SIG-M5 treated with dmso at 0.1 percent for 504 hours (cell line): ENCODE measurements at regions not wholly inside any gene's neighbourhood (a gene's known extent, or its start where the extent isn't known, plus 50 kb on each side); places are given as distances from the start of the nearest gene placed in this dataset.
"Not testable (repeated sequence)": the region's sequence is repeated elsewhere in the genome, so short reads cannot be mapped to it uniquely, and the experiment has no call there.

Source experiments
- DNase-seq: peaks from one replicate; lab custom pipeline; 2025; ENCODE audit not compliant: unreplicated experiment; lab: John Stamatoyannopoulos, UW

DNA sequence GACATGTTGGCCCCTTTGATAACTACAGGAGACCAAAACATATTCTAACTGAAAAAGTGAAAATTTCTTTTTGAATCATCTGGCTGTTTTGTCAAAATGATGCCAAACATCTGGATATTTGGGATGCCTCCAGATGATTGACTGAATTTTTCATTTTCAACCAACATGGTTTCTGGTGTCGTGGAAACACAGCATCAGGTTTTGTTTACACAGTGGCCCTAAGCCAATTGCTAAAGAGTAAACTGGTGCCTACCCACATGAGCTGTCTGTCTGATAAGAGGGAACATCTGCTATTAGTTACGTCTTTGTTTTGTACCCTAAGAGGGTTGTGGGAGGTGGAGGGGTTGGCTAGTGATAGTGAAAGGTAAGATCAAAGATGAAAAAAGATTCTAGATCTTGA, 204.8 kb downstream of the KCNK2 start:
- no peak for DNase-seq

DNA sequence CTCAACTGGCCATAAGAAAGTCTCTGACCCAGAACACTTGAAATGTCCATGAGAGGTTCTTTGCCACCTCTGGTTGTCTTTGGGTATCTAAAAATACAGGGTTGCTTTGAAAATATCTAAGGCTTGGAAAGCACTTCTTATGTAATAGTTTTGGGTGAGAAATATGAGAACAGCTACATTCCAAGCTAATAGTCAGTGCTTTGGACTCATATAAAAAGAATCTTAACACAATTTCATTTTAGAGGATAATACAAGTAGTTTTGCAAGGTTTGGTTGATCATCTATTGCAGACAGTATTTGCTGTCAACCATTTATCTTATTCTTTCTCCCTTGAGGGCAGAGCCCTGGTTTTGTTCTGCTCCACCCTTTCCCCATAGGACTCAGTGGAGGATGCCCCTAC, 207.5 kb downstream of the KCNK2 start:
- DNase-seq: no peak

DNA sequence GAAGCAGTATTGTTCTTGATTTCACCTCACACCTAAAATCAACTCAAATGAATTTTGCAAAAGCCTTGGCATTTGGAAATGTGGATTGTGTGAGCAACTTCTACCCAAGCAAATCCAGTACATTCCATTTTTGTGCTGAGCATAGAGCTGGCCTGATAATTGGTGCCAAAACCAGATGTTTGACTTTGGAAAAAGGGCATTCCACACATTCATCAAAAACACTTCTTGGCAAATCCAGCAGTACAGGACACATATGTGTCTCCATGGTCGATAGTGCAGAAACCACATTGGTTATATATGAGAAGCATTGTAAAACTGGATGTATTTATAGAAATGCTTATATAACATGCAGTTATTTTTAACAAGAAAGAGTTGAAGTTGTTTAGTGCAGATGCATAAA, 210.4 kb downstream of the KCNK2 start:
- DNase-seq: no peak

DNA sequence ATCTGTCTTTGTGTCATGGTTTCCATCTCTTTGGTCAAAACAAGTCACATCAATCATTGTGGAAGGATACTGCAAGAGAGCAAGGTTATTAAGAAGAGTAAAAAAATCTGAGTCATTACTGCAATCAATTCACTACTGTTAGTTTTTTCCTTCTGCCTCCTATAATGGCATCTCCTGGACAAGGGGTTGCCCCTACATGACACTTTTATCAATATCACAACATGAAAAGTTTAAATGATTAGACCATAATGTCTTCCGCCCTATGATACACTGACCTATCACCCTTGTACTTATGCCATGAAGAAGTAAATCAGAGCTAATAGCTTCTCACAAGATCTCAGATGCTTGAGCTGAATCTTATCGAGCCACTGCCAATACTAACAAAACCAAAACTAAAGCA, 223.9 kb downstream of the KCNK2 start:
- DNase-seq: no peak

DNA sequence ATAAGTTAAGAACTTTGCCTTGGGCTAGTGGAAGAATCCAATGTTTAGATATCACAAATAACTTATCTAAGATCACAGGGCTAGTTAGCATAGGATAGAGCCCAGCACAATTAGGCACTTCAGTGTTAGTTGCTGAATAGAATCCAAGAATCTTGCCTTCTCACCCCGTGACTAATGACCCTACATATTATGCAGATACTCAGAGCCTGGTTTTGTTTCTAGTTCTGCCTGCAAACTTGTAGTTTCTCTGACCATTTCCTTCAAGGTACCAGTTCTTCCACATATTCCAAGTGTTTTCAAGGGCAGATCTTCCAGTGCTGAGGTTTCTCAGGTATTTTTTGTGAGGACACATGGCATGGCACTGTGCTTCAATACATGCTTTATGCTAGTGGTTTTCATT, 239.3 kb downstream of the KCNK2 start:
- DNase-seq: no peak

DNA sequence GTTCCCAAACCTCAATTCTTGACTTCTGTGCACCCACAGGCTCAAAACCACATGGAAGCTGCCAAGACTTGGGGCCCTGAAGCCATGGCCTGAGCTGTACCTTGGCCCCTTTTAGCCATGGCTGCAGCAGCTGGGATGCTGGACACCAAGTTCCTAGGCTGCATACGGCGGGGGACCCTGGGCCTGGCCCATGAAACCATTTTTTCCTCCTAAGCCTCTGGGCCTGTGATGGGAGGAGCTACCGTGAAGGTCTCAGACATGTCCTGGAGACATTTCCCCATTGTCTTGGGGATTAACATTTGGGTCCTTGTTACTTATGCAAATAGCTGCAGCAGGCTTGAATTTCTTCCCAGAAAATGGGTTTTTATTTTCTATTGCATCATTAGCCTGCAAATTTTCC, 241.5 kb downstream of the KCNK2 start:
- not testable (repeated sequence) for DNase-seq

DNA sequence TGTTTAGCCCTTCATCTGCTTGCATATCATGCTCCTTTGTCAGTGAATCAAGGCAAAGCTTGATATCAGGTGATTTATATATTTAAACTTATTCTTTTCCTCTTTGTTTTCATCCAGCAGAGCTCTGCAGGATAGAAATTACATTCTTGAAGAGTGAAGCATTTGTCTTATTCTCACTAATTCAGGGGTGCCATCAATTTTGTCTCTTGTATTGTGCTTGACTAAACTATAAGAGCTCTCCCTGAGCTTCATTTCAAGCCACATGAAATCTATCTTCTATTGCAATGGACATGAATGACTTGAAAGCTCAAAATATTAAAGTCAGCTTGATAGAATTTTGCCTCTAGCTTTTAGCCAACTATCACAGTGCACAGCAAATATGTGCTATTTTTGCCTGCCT, 236.7 kb upstream of the KCTD3 start:
- no peak for DNase-seq

DNA sequence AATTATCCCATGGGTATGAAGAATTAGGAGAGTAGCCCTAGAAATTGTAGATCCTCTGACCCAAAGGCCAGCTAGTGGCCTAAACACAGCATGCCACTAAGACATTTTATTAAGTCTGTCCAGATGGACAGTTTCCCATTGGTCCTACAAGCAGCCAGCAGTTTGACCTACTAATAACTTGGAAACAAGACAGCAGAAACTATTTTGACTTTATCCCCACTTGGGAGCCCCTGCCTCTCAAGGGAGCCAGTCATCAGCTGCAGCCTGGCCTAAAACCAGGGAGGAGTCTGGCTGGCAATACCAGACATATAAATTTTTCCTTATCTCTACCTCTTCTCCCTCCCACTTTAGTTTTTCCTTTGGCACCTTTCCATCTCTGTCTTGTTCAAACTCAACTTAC, 222.6 kb upstream of the KCTD3 start:
- DNase-seq: no peak

DNA sequence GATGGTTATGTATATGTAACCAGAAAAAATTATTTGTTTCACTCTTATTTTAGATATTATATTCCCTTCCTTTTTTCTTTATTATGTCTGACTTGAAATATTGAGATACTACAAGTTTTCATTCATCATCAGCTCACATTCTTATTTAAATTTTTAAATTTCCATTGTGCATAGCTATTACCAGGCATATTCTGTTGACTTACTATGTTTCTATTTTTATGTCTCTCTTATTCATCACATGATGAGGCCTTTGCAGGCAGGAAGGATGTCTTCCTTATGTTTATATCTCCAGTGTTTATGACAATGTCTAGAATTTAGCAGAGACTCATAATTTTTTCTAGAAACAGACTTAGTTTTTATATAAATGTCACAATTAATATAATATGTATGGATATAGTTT, 221.9 kb upstream of the KCTD3 start:
- DNase-seq: no peak

DNA sequence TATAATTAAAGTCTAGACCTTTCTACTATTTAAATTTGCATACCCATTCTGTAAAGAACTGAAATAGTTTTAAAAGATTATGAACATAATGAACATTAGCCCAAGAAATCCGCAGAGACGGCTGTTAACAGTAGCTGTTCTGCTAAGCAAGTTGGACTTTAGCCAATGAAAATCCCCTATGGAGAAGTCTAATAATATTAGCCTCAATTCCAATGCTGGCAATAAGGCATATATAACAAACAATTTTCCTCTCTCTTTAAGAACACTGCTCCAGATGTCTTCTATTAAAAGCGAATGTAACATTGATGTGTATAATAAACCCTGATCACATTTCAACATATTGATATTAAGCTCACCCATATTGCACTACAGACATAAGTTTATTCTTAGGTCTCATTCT, 221.3 kb upstream of the KCTD3 start:
- no peak for DNase-seq

DNA sequence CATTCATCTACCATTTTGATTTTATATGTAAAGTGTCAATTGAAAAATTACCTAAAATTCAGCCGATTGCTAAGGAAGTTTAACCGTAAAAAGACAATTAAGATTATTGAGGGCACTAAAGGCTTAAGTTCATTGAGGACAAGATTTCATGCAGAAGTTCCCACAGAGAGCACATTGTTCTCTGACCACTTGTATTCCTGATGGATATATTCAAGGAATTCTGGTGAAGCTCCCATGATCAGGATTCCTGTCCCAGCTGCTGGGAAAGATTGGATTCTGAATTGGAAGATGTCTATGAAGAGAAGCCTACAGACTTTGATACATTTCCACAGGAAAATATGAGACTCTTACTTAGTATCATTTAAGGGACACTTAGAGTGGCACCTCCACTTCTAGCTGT, 209.2 kb upstream of the KCTD3 start:
- DNase-seq: no peak

DNA sequence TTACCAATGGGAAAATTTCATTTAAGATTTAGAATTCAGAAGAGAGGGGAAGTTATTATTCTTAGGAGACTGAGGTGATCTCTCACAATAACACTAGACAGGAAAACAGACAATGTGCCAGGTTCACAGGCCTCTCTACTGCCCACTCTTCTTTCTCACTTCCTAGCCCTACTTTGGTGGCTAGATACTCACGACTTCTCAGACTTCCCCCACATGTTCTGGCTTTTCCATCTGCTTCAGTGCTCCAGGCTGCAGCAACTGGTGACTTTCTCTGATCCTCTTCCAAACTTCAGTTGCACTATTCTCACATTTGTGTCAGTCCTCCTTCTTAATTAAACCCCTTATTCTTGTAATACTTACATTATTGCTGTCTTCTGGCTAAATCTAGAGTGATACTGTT, 208.7 kb upstream of the KCTD3 start:
- no peak for DNase-seq

DNA sequence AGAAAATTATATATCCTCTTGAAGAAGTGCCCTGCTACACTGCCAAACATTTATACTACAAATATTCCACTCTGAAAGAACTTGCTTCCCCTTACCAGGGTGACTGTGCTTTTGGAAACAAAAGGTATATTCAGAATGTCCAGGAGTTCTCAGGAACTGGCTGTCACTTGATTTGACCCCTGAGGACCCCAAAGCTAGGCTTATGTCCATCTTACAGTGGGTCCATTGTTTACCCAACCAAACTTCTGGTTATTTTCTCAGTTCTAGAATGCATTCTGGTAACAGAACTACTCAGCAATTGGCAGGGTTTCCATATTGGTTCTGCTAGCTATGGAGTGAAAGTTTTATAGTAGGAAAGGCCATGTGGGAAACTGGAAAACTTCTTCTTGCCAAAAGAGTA, 207.1 kb upstream of the KCTD3 start:
- DNase-seq: no peak

DNA sequence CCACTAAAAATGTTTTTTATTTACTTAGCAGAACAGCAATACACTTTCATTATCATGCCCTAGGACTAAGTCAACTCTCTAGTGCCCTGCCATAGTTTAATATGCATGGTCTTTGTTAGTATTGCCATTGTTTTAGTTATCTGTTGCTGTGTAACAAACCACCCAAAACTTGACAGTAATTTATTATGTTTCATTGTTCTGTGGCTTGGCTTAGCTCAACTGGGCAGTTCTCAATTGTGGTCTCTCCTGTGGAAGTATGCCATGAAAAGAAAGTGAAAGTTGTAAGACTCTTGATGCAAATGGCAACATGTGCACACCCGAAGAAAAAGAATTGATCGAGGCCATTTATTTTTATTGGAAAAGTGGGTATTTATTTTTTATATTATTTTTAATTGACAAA, 206.3 kb upstream of the KCTD3 start:
- no peak for DNase-seq

DNA sequence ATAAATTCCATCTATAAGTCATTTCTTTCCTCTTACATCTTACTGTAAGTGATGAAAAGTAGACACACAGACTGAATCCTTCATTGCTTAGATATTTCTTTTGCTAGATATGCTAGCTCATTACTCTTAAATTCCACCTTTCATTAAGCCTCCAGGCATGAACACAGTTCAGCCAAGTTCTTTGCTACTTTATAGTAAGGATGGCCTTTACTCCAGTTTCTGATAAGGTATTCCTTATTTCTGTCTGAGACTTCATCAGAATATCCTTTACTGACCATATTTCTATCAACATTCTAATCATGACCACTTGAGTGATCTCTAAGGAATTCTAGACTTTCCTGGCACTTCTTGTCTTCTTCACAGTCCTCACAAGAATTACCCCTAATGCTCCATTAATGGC, 191.7 kb upstream of the KCTD3 start:
- no peak for DNase-seq

DNA sequence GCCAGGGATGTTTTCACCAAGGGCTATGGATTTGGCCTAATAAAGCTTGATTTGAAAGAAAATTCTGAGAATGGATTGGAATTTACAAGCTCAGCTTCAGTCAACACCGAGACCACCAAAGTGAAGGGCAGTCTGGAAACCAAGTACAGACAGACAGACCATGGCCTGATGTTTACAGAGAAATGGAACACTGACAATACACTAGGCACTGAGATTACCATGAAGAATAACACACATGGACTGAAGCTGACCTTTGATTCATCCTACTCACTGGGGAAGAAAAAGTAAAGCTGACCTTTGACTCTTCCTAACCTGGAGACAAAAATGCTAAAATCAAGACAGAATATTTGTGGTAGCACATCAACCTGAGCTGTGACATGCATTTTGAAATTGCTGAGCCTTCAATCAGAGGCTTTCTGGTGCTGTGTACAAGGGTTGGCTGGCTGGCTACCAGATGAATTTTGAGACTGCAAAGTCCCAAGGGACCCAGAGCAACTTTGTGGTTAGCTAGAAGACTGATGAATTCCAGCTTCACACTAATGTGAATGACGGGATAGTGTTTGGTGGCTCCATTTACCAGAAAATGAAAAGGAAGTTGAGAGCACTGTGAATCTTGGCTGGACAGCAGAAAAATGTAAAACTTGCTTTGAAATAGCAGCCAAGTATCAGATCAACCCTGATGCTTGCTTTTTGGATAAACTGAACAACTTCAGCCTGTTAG, 190.4 kb upstream of the KCTD3 start:
- no peak for DNase-seq

DNA sequence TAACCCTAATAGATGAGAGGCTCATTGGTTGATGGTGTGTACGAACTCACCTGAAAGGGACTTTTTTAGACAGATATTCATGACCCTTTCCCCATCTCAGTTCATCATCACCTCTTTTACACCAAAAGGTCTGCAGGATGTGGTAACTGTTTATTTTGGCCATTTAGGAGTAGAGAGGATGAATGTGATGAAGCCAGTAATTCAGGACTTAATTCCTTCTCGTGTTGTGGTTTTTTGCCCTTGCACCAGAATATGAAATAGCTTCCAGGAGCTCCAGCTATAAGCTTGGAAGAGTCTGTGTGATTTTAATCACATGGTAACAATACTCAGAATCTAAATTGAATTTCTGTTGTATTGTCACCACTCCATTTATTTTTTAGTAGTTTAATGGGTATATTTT, 189.4 kb upstream of the KCTD3 start:
- DNase-seq: no peak

DNA sequence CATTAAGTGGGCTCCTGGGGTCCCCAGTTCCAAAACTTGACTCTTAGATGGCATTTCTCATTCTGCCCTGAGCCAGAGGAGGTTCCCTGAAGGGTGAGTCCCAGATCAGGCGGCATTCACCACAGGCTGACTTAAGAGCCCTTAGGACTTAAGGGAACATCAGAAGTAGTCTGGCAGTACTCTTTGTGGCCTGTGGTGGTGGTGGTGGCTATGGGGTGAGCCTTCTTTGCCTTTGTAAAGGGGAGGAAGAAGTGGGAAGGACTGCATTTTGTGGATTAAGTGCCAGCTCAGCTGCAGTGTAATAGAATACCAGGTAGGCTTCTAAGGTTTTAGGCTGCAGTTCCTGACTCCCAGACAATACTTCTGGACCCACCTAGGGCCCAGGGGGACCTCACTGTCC, 186.5 kb upstream of the KCTD3 start:
- no peak for DNase-seq

DNA sequence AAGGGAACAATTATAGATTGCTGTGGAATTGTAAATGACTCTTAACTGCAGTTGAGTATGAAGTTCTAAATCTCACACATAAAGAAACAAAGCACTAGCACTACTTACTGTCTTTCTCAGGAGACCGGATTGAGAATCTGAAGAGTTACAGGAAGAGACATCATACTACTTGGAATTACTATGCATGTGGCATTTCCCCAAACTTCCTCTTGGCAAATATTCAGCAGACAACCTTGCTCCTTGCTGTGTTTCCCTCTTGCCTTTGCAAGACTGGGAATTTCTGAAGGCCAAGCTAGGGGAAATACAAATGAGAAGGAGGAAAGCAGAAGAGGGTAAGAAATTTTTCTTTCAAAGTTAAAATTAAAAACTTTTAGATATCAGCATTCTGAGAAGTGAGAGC, 173.6 kb upstream of the KCTD3 start:
- no peak for DNase-seq

DNA sequence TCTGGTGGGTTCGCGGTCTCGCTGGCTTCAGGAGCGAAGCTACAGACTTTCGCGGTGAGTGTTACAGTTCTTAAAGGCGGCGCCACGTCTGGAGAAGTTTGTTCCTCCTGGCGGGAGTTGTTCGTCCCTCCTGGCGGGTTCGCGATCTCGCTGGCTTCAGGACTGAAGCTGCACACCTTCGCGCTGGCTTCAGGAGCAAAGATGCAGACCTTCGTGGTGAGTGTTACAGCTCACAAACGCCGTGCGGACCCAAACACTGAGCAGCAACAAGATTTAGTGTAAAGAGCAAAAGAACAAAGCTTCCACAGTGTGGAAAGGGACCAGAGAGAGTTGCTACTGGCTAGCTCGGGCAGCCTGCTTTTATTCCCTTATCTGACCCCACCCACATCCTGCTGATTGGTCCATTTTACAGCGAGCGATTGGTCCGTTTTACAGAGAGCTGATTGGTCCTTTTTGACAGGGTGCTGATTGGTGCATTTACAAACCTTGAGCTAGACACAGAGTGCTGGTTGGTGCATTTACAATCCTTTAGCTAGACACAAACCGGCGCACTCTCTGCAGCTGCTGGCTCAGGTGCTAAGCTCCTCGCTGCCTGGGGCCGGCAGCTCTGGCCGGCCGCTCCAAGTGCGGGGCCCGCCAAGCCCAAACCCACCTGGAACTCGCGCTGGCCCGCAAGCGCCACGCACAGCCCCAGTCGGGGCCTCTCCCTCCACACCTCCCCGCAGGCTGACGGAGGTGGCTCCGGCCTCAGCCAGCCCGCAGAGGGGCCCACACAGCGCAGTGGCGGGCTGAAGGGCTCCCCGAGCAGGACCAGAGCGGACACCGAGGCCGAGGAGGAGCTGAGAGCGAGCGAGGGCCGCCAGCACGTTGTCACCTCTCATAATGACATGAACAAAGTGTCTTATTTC, 172.8 kb upstream of the KCTD3 start:
- DNase-seq: no peak

DNA sequence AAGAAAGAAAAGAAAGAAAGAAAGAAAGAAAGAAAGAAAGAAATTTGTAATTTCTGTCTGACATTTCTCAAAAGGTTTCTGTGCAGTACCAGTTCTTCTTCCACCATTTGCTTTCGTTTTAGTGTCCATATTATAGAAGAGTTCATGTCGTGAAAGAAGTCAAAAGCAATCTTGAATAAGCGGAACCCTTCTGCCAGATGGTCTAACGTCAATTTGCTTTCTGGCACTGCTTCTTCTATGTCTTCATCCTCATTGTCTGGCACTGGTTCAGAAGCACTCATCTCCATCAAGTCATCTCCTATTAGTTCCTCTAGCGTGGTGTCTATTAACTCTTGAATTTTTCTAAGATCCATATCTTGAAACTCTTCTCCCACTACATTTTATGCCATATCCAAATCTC, 170.0 kb upstream of the KCTD3 start:
- DNase-seq: no peak

DNA sequence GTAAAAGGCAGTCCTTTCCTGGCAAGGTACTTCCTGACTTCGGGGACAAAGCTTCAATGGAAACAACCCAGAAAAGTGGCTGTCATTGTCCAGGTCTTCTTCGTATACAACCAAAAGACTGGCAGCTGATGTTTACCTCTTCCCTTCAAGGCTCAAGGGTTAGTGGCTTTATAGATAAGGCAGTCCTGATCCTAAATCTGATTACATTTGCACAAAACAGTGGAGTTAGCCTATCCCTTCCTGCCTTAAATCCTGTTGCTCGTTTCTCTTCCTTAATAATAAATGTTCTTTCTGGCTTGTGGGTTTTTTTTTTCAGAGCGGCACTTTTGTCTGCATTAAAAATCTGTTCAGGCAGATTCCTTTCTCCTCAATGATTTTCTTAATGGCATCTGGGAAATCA, 169.3 kb upstream of the KCTD3 start:
- DNase-seq: no peak

DNA sequence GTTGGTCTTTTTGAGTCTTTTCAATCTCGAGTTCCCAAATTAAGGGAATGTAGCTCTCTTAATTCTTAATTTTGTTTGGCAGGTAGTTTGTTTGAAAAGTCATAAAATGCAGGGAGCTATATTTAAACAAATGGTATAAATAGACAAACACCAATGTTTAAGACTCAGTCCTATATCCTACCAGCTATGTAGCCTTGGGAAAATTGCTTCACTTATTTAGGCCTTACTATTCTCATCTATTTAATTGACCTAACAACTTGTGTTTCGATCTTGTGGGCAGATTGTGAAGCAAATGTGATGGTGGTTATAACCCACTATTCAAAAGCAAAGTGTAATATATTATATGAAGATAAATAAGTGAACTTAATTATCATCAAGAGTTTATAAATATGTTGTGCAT, 167.3 kb upstream of the KCTD3 start:
- no peak for DNase-seq
